Pons (tissue), 1 donor: ENCODE measurements at regions not wholly inside any gene's neighbourhood (a gene's known extent, or its start where the extent isn't known, plus 50 kb on each side); places are given as distances from the start of the nearest gene placed in this dataset.

ENCODE experiments used
- DNase-seq: peaks from one replicate; pipeline ENCODE4 v3.0.0-alpha.2; 2016; ENCODE audit warnings: low spot score

DNA sequence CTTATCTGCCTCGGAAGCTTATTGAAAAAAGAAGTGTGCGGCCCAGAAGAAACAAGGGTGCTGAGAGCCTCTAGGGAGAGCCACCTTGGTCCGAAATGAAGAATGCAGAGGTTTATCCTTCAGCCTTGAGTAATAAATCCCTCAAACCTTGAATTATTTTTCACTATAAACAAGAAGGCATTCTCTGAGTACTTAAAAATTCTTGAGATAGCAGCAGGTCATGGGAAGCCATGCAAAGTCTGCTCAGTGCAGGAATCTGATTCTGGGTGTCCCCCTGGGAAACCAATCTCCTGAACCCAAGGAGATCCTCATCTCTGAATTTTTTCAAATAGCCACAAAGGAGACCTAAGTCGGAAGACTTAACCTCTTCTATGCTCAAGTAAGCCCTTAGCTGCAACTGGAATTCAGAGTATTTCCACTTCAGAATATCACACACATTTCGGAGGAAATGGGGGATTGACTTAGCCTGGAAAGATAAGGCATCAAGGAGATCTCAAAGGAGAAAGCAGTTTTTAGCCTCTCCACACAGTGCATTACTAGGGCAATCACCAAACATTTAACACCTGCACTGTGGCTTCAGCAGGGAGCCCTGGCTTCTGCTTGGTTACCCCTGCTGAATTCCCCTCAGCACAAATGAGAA is 365.0 kb downstream of the ETS1 start:
- DNase-seq = no peak

- no peak for DNase-seq
These were observed 367.6 kb downstream of the ETS1 start for GRCh38 chr11:128219731-128220120.

GRCh38 chr11:128216198-128216597 is 371.2 kb downstream of the ETS1 start:
- DNase-seq = no peak

GRCh38 chr11:128215238-128215882 is 372.0 kb downstream of the ETS1 start:
- no peak for DNase-seq

GRCh38 chr11:128214263-128214662 is 373.1 kb downstream of the ETS1 start:
- DNase-seq = no peak

- DNase-seq = no peak
These were observed 373.9 kb downstream of the ETS1 start for GRCh38 chr11:128213461-128213860.

GRCh38 chr11:128212324-128212723 is 375.0 kb downstream of the ETS1 start:
- no peak for DNase-seq

DNA sequence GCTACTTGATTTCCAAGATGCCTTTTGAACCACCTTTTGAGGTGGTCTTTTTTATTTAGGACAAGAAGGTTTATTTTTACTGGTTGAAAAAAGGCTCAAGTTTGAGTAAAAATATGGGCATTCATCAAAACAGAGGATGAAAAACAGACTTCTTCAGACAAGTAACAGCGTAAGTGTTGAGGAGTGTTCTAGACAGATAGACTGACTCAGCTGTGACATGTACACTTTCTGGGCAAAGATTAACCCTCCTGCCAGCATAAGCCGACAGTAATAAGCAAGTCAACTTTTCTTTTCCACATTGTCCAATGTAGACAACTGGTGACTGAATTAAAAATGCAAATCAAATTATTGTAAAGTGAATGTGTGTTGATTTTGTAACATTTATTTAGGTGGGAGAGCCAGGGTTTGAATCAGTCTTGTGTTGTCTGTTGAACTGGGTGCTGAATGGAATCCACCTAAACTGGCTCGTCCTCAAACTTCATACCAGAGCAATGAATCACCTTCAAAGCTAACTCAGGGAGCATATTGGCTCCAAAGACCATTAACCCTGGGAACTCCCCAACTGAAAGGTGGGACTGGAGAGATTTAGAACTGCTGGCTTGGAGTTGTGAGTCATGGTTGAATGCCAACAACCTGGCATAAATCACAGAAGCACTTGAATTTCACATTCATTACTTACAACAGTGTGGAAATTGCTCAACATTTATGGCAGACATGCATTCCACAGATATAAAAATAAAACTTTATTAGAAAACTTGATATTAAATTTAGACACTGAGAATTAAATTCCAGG is 377.0 kb downstream of the ETS1 start:
- no peak for DNase-seq

GRCh38 chr11:128209138-128209435 is 378.3 kb downstream of the ETS1 start:
- no peak for DNase-seq

GRCh38 chr11:128208329-128209137 is 378.8 kb downstream of the ETS1 start:
- DNase-seq = peak; percentile 37

DNA sequence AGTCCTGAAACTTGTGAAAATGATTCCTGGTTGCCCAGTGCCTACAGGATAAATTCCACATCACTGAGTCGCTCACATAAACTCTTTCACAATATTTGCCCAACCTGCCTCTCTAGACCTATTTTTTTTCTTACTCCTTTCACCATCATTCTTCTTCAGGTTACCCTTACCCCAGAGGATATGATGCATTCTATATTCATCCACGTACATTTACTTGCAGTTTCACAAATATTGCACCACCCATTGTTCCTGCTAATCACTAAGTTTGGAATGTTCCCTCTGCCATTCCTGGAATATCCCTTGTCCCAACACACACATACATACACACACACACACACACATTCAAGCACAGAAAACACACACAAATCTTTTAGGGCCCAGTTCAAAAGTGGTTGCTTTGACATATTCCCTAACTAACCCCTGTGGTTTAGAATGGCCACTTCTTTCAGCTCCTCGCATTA is 379.5 kb downstream of the ETS1 start:
- DNase-seq = no peak

GRCh38 chr11:128206461-128206860 is 380.9 kb downstream of the ETS1 start:
- no peak for DNase-seq

GRCh38 chr11:128205796-128206195 is 381.6 kb downstream of the ETS1 start:
- no peak for DNase-seq

GRCh38 chr11:128204898-128205297 is 382.5 kb downstream of the ETS1 start:
- no peak for DNase-seq

GRCh38 chr11:128201801-128202200 is 385.6 kb downstream of the ETS1 start:
- DNase-seq = no peak

- no peak for DNase-seq
These were observed 386.3 kb downstream of the ETS1 start for GRCh38 chr11:128201009-128201408.

- no peak for DNase-seq
These were observed 386.9 kb downstream of the ETS1 start for GRCh38 chr11:128200467-128200866.

DNA sequence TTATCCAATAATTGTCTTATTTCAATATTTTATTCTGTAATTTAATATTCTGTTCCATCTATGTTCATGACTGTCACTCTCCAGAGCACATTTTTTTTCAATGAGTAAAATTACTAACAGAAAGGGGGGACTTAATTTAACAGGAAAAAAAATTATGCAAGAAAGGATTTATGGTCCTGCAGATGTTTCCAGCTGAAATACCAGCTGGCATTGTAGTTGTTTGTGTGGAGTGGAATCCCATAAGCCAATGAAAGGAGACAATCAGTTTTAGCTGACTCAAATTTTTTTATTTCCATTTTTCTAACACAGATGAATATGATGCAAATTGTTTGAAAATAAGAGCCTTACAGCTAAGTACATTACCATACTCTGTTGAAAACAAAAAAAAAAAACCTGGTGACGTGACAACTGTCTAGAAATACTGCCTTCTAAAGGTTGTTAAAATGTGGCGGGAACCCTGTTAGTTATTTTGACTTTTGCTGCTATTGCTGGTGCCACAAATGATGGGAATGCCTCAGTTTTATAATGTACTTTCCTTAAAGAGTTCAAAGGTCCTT is 389.1 kb downstream of the ETS1 start:
- no peak for DNase-seq

DNA sequence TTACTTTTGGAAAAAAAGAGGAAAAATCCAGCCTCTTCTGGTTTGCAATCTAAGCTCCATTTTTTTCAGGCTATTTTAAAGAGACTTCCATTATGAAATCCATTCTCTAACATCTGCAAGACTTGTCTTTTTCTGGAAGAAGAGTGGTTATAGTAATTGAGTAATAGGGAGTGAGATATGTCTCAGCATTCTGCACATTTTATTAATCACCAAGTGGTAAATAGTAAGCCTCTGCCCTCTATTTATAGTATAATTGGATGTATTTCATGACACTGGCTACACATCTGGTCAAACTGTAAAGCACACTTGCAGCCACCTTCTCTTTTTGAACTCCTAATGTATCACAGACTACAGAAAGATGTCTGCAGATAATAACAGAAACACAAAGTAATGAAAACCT is 391.1 kb downstream of the ETS1 start:
- no peak for DNase-seq

GRCh38 chr11:128195756-128196155 is 391.6 kb downstream of the ETS1 start:
- DNase-seq = no peak

GRCh38 chr11:128195057-128195751 is 392.2 kb downstream of the ETS1 start:
- DNase-seq = no peak

DNA sequence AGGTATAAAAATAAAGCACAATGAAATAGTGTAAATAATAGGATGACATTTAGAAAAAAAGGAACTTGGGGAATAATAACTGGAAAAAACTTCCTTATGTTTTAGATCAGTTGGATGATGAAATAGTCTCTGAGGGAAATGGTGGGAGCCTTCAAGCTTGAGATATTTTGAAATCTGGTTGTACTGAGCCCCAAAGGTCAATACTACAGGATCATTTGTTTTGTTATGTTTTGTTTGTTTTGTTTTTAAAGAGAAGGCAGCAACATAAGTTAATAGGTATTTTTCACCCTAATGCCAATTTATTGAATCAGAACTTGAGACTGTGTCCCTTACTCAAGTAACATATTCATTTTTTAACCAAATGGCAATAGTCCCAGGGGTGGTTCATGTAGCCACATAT is 393.1 kb downstream of the ETS1 start:
- DNase-seq = no peak
